Mammary epithelial cell (primary cell): ENCODE measurements at regions not wholly inside any gene's neighbourhood (a gene's known extent, or its start where the extent isn't known, plus 50 kb on each side); places are given as distances from the start of the nearest gene placed in this dataset.

Experiments used
- CTCF ChIP-seq, 2 donors: IDR thresholded peaks in 1 of 2; conservative IDR thresholded peaks in 1 of 2; 2 replicates each; pipeline ENCODE4 v1.5.1; 2011 to 2012; ENCODE audit warnings: inconsistent platforms in 2 of 2, low read length in 2 of 2, mild to moderate bottlenecking in 2 of 2, control low read depth in 1 of 2, low read depth in 1 of 2; ENCODE audit not compliant: insufficient read depth in 1 of 2; ENCODE audit errors: extremely low read depth in 1 of 2
- EZH2 ChIP-seq: IDR thresholded peaks from 2 replicates; pipeline ENCODE4 v1.6.1; 2012; ENCODE audit warnings: low read length, inconsistent platforms, borderline replicate concordance

DNA sequence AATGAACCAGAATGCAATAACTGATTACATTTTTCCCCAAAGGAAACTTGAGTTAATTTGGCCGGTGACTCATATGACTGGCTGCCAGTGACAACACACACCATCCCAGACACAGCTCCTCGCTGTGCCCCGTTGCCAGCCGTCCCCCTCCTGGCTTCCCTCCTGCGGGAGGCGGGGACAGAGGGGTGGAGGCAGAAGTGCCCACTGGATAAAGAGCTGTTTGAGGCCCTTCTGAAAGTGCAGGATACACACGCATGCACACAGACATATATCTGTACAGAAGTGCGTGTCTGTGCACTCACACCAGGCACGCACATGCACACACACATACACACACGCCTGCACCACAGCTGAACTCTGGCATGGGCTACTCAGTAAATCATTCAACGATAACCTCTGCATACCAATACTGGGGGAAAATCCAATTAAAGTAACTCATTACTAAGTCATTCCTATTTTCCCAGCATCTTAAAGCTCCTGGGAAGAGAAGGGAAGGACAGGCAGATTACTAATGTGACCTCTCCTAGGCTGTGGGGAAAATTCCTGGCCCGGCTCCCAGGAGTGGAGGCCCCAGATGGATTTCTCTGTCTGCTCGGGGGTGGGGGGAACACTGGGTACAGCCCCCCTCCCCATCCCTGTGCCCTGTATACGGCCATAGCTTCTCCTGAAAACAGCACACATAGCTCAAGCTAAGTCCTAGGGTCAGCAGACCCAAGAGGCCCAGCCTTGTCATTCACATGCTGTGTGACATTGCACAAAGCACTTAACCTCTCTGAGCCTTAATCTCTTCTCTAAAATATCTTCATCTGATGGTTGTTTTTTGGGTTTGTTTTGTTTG lies 52.3 kb upstream of the MYL10 start:
- TF ChIP-seq EZH2: no peak
- TF ChIP-seq CTCF (conservative IDR thresholded peaks at IDR 0.05 in 1 of 2, IDR thresholded peaks at IDR 0.05 in 1 of 2; ENCODE audit: extremely low read depth in 1 of 2, insufficient read depth in 1 of 2, low read depth in 1 of 2, low read length in 2 of 2): no peak
